H1 (cell line): ENCODE measurements at regions not wholly inside any gene's neighbourhood (a gene's known extent, or its start where the extent isn't known, plus 50 kb on each side); places are given as distances from the start of the nearest gene placed in this dataset.

Experiments used
- CTCF ChIA-PET: fragments of 300-600 bp; sonication (Branson Sonifier 250); formaldehyde crosslinking; loops from one replicate; lab custom pipeline; 2021; ENCODE audit not compliant: partially characterized antibody; lab: Charles Lee
- POLR2A ChIA-PET: fragments of 300-600 bp; sonication (Branson Sonifier 250); formaldehyde crosslinking; loops from one replicate; lab custom pipeline; 2021; ENCODE audit warnings: inconsistent platforms; ENCODE audit not compliant: partially characterized antibody; lab: Charles Lee
- DNase-seq, 2 experiments: peaks; one replicate each; pipeline versions ENCODE4 v3.0.0 to v3.0.0-alpha.2; 2010 to 2022; ENCODE audit warnings: low spot score in 2 of 2, low read depth in 1 of 2, mixed read lengths in 1 of 2
- FAIRE-seq: peaks from 2 replicates; lab custom pipeline; 2011; peaks lifted over from hg19 to GRCh38; lab: Jason Lieb, UNC
- H2AFZ ChIP-seq: 2 replicates; pipeline ENCODE4 v1.8.1; 2012; ENCODE audit warnings: low read length, inconsistent platforms
- H2AK5ac ChIP-seq: 2 replicates; pipeline ENCODE4 v1.6.1; 2013; ENCODE audit warnings: low read depth, low read length
- H2BK120ac ChIP-seq: replicated peaks from 2 replicates; pipeline ENCODE3; 2013; ENCODE audit warnings: low read depth, low read length, inconsistent platforms
- H2BK12ac ChIP-seq: 2 replicates; pipeline ENCODE4 v1.6.1; 2013; ENCODE audit warnings: low read depth, low read length
- H2BK15ac ChIP-seq: 2 replicates; pipeline ENCODE4 v1.6.1; 2013; ENCODE audit warnings: low read length
- H2BK20ac ChIP-seq: 2 replicates; pipeline ENCODE4 v1.6.1; 2013; ENCODE audit warnings: low read length
- H2BK5ac ChIP-seq: 2 replicates; pipeline ENCODE4 v1.6.1; 2013; ENCODE audit warnings: low read depth, low read length
- H3K14ac ChIP-seq: 2 replicates; pipeline ENCODE4 v1.6.1; 2013; ENCODE audit warnings: inconsistent platforms; ENCODE audit not compliant: insufficient read length
- H3K18ac ChIP-seq: 2 replicates; pipeline ENCODE4 v1.6.1; 2013; ENCODE audit warnings: low read length; ENCODE audit errors: extremely low read depth
- H3K23ac ChIP-seq: 2 replicates; pipeline ENCODE4 v1.6.1; 2013; ENCODE audit warnings: inconsistent platforms; ENCODE audit not compliant: insufficient read length
- H3K23me2 ChIP-seq: 2 replicates; pipeline ENCODE4 v1.6.1; 2013; ENCODE audit warnings: low read depth, low read length
- H3K27ac ChIP-seq: 2 replicates; pipeline ENCODE4 v1.6.1; 2011; ENCODE audit warnings: low read depth, low read length, inconsistent platforms
- H3K27me3 ChIP-seq, 4 experiments: replicated peaks in 1 of 4; 1 replicate in 1 of 4; 2 replicates in 3 of 4; pipeline versions ENCODE4 v1.6.1 to v1.8.1; 2011 to 2013; ENCODE audit warnings: low read length in 3 of 4, mild to moderate bottlenecking in 3 of 4, inconsistent platforms in 2 of 4, mixed read lengths in 2 of 4, moderate library complexity in 1 of 4; ENCODE audit not compliant: control insufficient read depth in 3 of 4, insufficient read depth in 3 of 4; ENCODE audit errors: extremely low read depth in 1 of 4
- H3K36me3 ChIP-seq, 4 experiments: 2 replicates each; pipeline versions ENCODE4 v1.6.1 to v1.8.1; 2011 to 2013; ENCODE audit warnings: mild to moderate bottlenecking in 4 of 4, low read length in 3 of 4, moderate library complexity in 2 of 4, control low read depth in 1 of 4, inconsistent platforms in 1 of 4; ENCODE audit not compliant: insufficient read depth in 4 of 4, control insufficient read depth in 2 of 4
- H3K4ac ChIP-seq: replicated peaks from 2 replicates; pipeline ENCODE3; 2013; ENCODE audit warnings: low read length, low read depth, mixed read lengths, inconsistent platforms; ENCODE audit not compliant: insufficient read length
- H3K4me1 ChIP-seq, 4 experiments: replicated peaks in 1 of 4; 1 replicate in 1 of 4; 2 replicates in 3 of 4; pipeline versions ENCODE4 v1.6.1 to v1.8.1; 2011 to 2013; ENCODE audit warnings: low read length in 3 of 4, inconsistent platforms in 2 of 4, mixed read lengths in 1 of 4; ENCODE audit not compliant: insufficient read depth in 4 of 4, control insufficient read depth in 3 of 4
- H3K4me2 ChIP-seq, 2 experiments: 2 replicates each; pipeline versions ENCODE4 v1.6.1 to v1.8.1; 2011 to 2013; ENCODE audit warnings: low read depth in 2 of 2, low read length in 2 of 2, control low read depth in 1 of 2, inconsistent platforms in 1 of 2, mild to moderate bottlenecking in 1 of 2; ENCODE audit not compliant: insufficient read depth in 1 of 2
- H3K4me3 ChIP-seq, 4 experiments: fragments of 200-600, 300-600 bp in 1 of 4; sonication (generic), shearing (Covaris generic), sonication (Bioruptor Twin) in 1 of 4; 2 replicates each; pipeline versions ENCODE4 v1.5.1 to v1.8.1; 2011 to 2016; ENCODE audit warnings: low read length in 4 of 4, low read depth in 3 of 4, control low read depth in 2 of 4, inconsistent platforms in 2 of 4, mild to moderate bottlenecking in 2 of 4, mixed read lengths in 1 of 4, moderate library complexity in 1 of 4; ENCODE audit not compliant: insufficient read depth in 2 of 4; ENCODE audit errors: extremely low read depth in 1 of 4
- H3K56ac ChIP-seq: replicated peaks from 2 replicates; pipeline ENCODE3; 2013; ENCODE audit warnings: low read depth, mild to moderate bottlenecking, mixed read lengths, low read length, inconsistent platforms; ENCODE audit not compliant: insufficient read length
- H3K79me1 ChIP-seq: 2 replicates; pipeline ENCODE4 v1.6.1; 2013; ENCODE audit warnings: low read depth, low read length, control low read depth
- H3K79me2 ChIP-seq, 2 experiments: 2 replicates each; pipeline versions ENCODE4 v1.6.1 to v1.8.1; 2012 to 2013; ENCODE audit warnings: low read length in 2 of 2, mild to moderate bottlenecking in 2 of 2, inconsistent platforms in 1 of 2; ENCODE audit not compliant: insufficient read depth in 2 of 2, control insufficient read depth in 1 of 2
- H3K9ac ChIP-seq, 4 experiments: replicated peaks in 1 of 4; 1 replicate in 1 of 4; 2 replicates in 3 of 4; pipeline versions ENCODE4 v1.6.1 to v1.8.1; 2011 to 2013; ENCODE audit warnings: low read depth in 3 of 4, low read length in 3 of 4, control low read depth in 2 of 4, mild to moderate bottlenecking in 2 of 4, moderate library complexity in 2 of 4, inconsistent platforms in 1 of 4; ENCODE audit errors: extremely low read depth in 1 of 4
- H3K9me3 ChIP-seq, 2 experiments: 2 replicates each; pipeline versions ENCODE4 v1.6.1 to v1.8.1; 2012 to 2013; ENCODE audit warnings: mild to moderate bottlenecking in 2 of 2, moderate library complexity in 2 of 2, control low read depth in 1 of 2, inconsistent platforms in 1 of 2, low read depth in 1 of 2, low read length in 1 of 2, mixed read lengths in 1 of 2; ENCODE audit not compliant: insufficient read depth in 2 of 2
- H4K20me1 ChIP-seq, 2 experiments: replicated peaks in 1 of 2; 2 replicates each; pipeline versions ENCODE3 to v1.8.1; 2011 to 2013; ENCODE audit warnings: inconsistent platforms in 2 of 2, low read length in 2 of 2, mild to moderate bottlenecking in 1 of 2; ENCODE audit not compliant: insufficient read depth in 2 of 2, control insufficient read depth in 1 of 2
- H4K5ac ChIP-seq: 2 replicates; pipeline ENCODE4 v1.6.1; 2013; ENCODE audit warnings: low read length, low read depth, mixed read lengths, inconsistent platforms; ENCODE audit not compliant: insufficient read length
- H4K8ac ChIP-seq: 2 replicates; pipeline ENCODE4 v1.8.0; 2013; ENCODE audit warnings: mild to moderate bottlenecking, moderate library complexity, low read length, inconsistent platforms; ENCODE audit not compliant: insufficient read depth; ENCODE audit errors: extremely low read depth
- H4K91ac ChIP-seq: replicated peaks from 2 replicates; pipeline ENCODE3; 2013; ENCODE audit warnings: low read length, mixed read lengths, inconsistent platforms; ENCODE audit not compliant: insufficient read length
- FOSL1 ChIP-seq: IDR thresholded peaks from 2 replicates; pipeline ENCODE4 v1.6.1; 2011; ENCODE audit warnings: mild to moderate bottlenecking, low read depth, low read length, moderate library complexity; ENCODE audit not compliant: insufficient read depth
- GTF2F1 ChIP-seq: IDR thresholded peaks from 2 replicates; pipeline ENCODE4 v1.6.1; 2012; ENCODE audit warnings: low read depth, low read length, improper control_type of control experiment, borderline replicate concordance
- HDAC2 ChIP-seq, 2 experiments: fragments of 300-600 bp in 1 of 2; sonication (generic) in 1 of 2; IDR thresholded peaks; 2 replicates each; pipeline ENCODE4 v1.6.1; 2011 to 2012; ENCODE audit warnings: low read depth in 2 of 2, low read length in 2 of 2, mild to moderate bottlenecking in 2 of 2, moderate library complexity in 2 of 2, borderline replicate concordance in 1 of 2, inconsistent platforms in 1 of 2
- MAFK ChIP-seq: IDR thresholded peaks from 2 replicates; pipeline ENCODE4 v1.6.1; 2012; ENCODE audit warnings: low read depth, mild to moderate bottlenecking, improper control_type of control experiment, low read length
- POLR2A ChIP-seq, 2 experiments: IDR thresholded peaks; 1 replicate in 1 of 2; 2 replicates in 1 of 2; pipeline ENCODE4 v1.6.1; 2011; ENCODE audit warnings: low read depth in 2 of 2, low read length in 2 of 2, mild to moderate bottlenecking in 2 of 2; ENCODE audit errors: control extremely low read depth in 1 of 2
- RAD21 ChIP-seq, 2 experiments: IDR thresholded peaks in 1 of 2; conservative IDR thresholded peaks in 1 of 2; 2 replicates each; pipeline ENCODE4 v1.6.1; 2011; ENCODE audit warnings: low read depth in 2 of 2, low read length in 2 of 2, improper control_type of control experiment in 1 of 2, inconsistent platforms in 1 of 2, mild to moderate bottlenecking in 1 of 2, moderate library complexity in 1 of 2
- RNF2 ChIP-seq: fragments of 200-900, 300-1000 bp; sonication (generic); IDR thresholded peaks from 2 replicates; pipeline ENCODE4 v1.7.1; 2016; ENCODE audit warnings: borderline replicate concordance, low read depth, mild to moderate bottlenecking, antibody characterized with exemption, low read length; ENCODE audit not compliant: poor library complexity, severe bottlenecking; ENCODE audit errors: missing control alignments
- SIX5 ChIP-seq: IDR thresholded peaks from 2 replicates; pipeline ENCODE4 v1.6.1; 2011; ENCODE audit warnings: mild to moderate bottlenecking, low read depth, low read length
- SUZ12 ChIP-seq: fragments of 200-600 bp; sonication (generic); IDR thresholded peaks from 2 replicates; pipeline ENCODE4 v1.6.1; 2012; ENCODE audit warnings: mild to moderate bottlenecking, inconsistent platforms, low read length, moderate library complexity, mixed read lengths
- TAF1 ChIP-seq: IDR thresholded peaks from 2 replicates; pipeline ENCODE4 v1.6.1; 2011; ENCODE audit warnings: mild to moderate bottlenecking, low read depth, low read length
- USF2 ChIP-seq: IDR thresholded peaks from 2 replicates; pipeline ENCODE4 v1.6.1; 2011; ENCODE audit warnings: low read length, improper control_type of control experiment
- ZNF274 ChIP-seq: IDR thresholded peaks from 2 replicates; pipeline ENCODE4 v1.7.0; 2012; ENCODE audit warnings: low read length, borderline replicate concordance; ENCODE audit errors: extremely low read depth
- WGBS, 2 experiments: shearing (Covaris generic) in 1 of 2; methylation state at CpG; one replicate each; pipeline versions ENCODE4 v1.1.6 to v1.1.7; 2013 to 2015; ENCODE audit warnings: low lambda C conversion rate in 2 of 2, mixed read lengths in 2 of 2, inconsistent platforms in 1 of 2, low coverage in 1 of 2, missing lambda C conversion rate in 1 of 2; ENCODE audit not compliant: insufficient replicate concordance in 2 of 2, insufficient coverage in 1 of 2, insufficient read length in 1 of 2; ENCODE audit errors: extremely low coverage in 1 of 2, missing lambda C conversion rate in 1 of 2; 5-methylcytosine and 5-hydroxymethylcytosine counted together

- no peak overlapping the region for H4K8ac ChIP-seq
- no peak overlapping the region for H3K18ac ChIP-seq
- no peak overlapping the region for H3K4ac ChIP-seq
- H3K27me3 ChIP-seq, result peaks cover 0 to 2% (median 0%) of the 10 kb centered on the region in 4 experiments; a peak in 1 of 7 replicates
- H3K23me2 ChIP-seq, result 0 out of 2 replicates have a peak, but pooled peaks cover 2% of the 10 kb centered on the region
- no peak overlapping the region for H4K5ac ChIP-seq
- peaks cover 0 to 1% of the 10 kb centered on the region in 2 experiments for H4K20me1 ChIP-seq
- no peak overlapping the region; the same call in 1 of the 2 replicates for H2BK5ac ChIP-seq
- no peak overlapping the region for H3K23ac ChIP-seq
- H3K56ac ChIP-seq, result no peak overlapping the region
- 92% methylated on average over 4 of the region's 4 CpGs; no CpG with 5 or more reads in 1 of the 2 experiments for WGBS, 2 experiments
- H2BK20ac ChIP-seq, result no peak overlapping the region
- H2BK12ac ChIP-seq, result no peak overlapping the region
- no peak overlapping the region for H3K14ac ChIP-seq
- no peaks in the 10 kb centered on the region; a peak in 1 of 8 replicates for H3K36me3 ChIP-seq
- H2BK15ac ChIP-seq, result no peak overlapping the region
- no peak for DNase-seq
- H3K79me1 ChIP-seq, result no peaks in the 10 kb centered on the region
- H3K9ac ChIP-seq, result no peak overlapping the region; a peak in 1 of 7 replicates
- H2BK120ac ChIP-seq, result no peak overlapping the region
- no peak overlapping the region for H3K4me2 ChIP-seq
- CTCF ChIA-PET, result interaction anchor here (0.6 to 2.6 kb wide), 4 partner anchors 11 to 232 kb away, joined by 3 to 6 read pairs (median 3); no protein-coding TSS in a partner anchor
- H3K79me2 ChIP-seq, result no peaks in the 10 kb centered on the region; a peak in 1 of 4 replicates
- H3K4me3 ChIP-seq, result no peak overlapping the region
- peaks cover 0 to 2% of the 10 kb centered on the region in 2 experiments; a peak in 1 of 4 replicates for H3K9me3 ChIP-seq
- POLR2A ChIA-PET, result interaction anchor here (1.2 to 1.5 kb wide), 2 partner anchors 10 to 136 kb away, joined by 3 to 4 read pairs; no protein-coding TSS in a partner anchor
- H3K27ac ChIP-seq, result no peak overlapping the region
- no peak overlapping the region for H2AFZ ChIP-seq
- H2AK5ac ChIP-seq, result no peak overlapping the region
- H3K4me1 ChIP-seq, result no peaks in the 10 kb centered on the region; a peak in 1 of 7 replicates
- no peak overlapping the region for H4K91ac ChIP-seq
- no peak for FAIRE-seq
- TF ChIP-seq USF2 (no peak), RAD21 (IDR thresholded peaks at IDR 0.05 in 1 of 2, conservative IDR thresholded peaks at IDR 0.05 in 1 of 2; ENCODE audit: low read depth in 2 of 2, low read length in 2 of 2) (no peak), POLR2A (IDR thresholded peaks at IDR 0.05; ENCODE audit: control extremely low read depth in 1 of 2, low read depth in 2 of 2, low read length in 2 of 2) (no peak), GTF2F1 (no peak), MAFK (no peak), TAF1 (no peak), HDAC2 (IDR thresholded peaks at IDR 0.05; ENCODE audit: borderline replicate concordance in 1 of 2, low read depth in 2 of 2, low read length in 2 of 2) (no peak), RNF2 (no peak), SIX5 (no peak), SUZ12 (no peak), ZNF274 (no peak), FOSL1 (no peak)
Measured at GRCh38 chr12:116370004-116370404, 92.5 kb upstream of the MED13L start.
